ENCODE measurements at regions not wholly inside any gene's neighbourhood (a gene's known extent, or its start where the extent isn't known, plus 50 kb on each side); places are given as distances from the start of the nearest gene placed in this dataset.

DNA sequence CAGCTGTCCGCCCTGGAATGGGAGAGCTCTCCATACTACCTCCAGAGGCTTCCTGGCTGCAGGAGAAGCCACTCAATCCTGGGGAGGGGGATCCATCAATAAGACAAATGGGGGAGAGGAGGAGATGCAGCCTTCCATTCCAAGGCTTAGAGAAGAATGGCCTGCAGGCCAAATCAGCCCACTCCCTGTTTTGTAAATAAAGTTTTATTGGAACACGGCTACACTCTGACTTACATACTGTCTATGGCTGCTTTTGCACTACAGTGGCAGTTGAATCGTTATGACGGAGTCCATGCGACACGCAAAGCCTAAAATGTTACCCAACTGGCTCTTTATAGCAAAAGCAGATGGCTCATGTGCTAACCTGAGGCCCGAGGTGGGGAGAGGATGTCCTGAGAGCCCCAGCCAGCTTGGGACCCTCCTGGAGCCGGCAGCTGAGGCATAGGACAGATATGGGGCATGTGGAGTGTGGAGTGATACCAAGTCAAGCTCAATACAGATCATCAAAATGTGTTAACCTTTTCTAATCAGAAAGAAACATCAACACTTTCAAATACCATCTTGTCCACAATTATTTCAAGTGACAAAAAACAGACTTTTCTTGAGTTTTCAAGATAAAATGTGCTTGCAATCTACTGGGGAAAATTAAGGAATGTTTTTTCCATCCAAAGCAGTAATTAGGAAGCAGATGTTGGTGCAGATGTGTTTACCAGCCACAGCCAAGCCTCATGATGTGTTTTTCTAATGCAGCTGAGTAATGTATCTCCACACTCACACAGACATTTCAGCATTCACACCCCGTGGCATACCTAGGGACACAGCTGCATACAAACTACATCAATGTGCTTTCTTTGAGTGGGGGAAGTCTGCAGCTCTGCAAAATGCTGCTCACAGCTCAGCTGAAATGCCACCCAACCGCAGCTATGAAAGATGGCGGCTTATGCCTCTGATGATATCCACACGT, 181.6 kb downstream of the SHANK2 start:
- DNase-seq, result no peak

- DNase-seq, result no peak
Measured at GRCh38 chr11:71068963-71069362, 183.4 kb downstream of the SHANK2 start.

DNA sequence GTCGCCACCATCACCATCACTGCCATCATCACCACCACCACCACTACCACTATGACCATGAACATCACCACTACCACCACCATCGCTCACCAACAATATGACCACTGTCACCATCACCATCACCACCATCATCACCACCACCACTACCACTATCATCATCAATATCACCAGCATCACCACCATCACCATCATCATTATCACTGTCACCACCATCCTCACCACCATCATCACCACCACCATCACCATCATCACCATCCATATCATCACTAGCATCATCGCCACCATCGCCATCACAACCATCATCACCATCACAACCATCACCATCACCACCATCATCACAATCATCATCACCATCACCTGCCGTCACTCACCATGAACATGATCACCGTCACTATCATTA, 184.6 kb downstream of the SHANK2 start:
- DNase-seq, result no peak

DNA sequence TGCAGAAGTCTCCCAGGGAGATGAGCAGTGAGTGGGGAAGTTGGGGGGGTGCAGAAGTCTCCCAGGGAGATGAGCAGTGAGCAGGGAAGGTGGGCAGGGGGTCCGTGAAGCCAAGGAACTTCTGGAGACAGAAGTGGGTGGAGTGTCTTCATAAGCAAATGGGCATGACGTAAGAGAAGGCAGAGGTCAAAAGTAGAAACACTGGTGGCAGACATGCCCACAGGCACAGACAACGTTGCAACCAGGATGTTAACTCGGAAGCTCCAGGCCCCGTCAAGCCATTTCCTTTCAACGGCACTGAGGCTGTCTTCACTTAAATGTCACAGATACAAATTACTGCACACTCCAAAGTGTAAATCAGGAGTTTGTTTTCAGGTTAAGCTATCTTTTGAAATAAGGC, 186.1 kb downstream of the SHANK2 start:
- no peak for DNase-seq

- no peak for DNase-seq
Measured at GRCh38 chr11:71065841-71066240, 186.5 kb downstream of the SHANK2 start.

DNA sequence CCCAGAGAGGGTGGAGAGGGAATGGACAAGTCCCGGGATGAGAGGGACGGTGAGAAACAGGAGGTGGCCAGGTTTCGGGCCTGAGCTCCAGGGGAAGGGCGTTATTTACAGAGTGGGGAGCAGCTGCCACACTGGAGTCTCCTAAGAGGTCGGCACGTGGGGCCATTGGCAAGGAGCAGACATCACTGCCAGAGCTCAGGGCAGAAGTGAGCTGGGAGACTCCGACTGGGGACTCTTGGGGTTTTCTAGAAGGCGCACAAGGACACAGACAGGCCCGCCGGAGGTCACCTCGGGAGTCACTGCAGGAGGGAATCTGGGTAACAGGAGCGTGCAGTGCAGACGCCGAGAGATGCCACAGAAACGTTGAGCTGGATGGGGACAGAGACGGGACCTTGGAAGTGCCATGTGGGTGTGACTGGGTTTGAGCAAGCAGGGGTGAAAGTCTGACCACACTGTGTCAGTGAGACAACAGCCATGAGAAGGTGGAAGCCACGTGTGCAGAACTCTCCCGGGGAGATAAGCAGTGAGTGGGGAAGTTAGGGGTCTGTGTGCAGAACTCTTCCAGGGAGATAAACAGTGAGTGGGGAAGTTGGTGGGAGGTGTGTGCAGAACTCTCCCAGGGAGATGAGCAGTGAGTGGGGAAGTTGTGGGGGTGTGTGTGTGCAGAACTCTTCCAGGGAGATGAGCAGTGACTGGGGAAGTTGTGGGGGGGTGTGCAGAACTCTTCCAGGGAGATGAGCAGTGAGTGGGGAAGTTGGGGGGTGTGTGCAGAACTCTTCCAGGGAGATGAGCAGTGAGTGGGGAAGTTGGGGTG, 187.5 kb downstream of the SHANK2 start:
- no peak for DNase-seq

- no peak for DNase-seq
Measured at GRCh38 chr11:71064183-71064582, 188.2 kb downstream of the SHANK2 start.

DNA sequence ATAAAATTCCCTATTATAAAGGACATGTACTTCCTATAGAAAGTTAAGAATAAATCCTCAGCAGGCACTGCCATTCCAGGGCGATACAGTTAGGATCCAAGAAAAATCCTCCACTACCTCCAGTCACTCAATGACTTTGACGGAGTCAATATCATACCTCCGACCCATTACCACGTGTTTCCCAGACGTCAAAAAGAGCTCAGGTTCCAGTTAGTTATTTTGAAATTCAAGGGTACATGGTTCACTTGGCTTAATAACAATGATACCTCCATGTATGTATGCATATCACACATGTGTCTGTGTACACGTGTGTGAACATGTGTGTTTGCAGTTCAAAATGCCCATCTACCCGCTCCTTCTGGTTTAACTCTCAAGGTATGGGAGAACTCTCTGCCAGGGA, 189.2 kb downstream of the SHANK2 start:
- no peak for DNase-seq

- DNase-seq, result no peak
Measured at GRCh38 chr11:71062199-71062598, 190.2 kb downstream of the SHANK2 start.

GRCh38 chr11:71060391-71060791, 192.0 kb downstream of the SHANK2 start:
- DNase-seq, result no peak

DNA sequence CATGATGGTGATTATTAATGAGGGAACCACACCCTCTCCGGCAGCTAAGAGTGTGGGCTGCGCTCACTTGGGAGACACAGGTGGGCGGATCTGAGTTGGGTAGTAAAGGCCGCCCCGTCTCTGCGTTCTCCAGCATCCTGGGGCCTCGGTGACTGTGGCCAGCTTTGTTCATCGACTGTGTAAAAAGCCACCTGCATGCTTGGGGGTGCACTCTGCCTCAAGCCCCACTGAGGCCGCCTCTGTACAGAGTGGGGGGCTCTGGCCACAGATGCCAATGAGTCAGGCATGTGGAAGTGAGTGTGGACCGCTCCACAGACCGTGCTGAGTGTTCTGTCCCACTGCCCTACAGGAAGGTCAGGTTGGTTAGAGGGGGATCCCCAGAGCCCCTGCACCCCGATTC, 192.7 kb downstream of the SHANK2 start:
- no peak for DNase-seq

GRCh38 chr11:71055925-71056324, 196.5 kb downstream of the SHANK2 start:
- no peak for DNase-seq

Measured in SHP77 treated with DMSO at 0.1 percent for 48 hours (cell line).